GM18951 (cell line): ENCODE measurements at regions not wholly inside any gene's neighbourhood (a gene's known extent, or its start where the extent isn't known, plus 50 kb on each side); places are given as distances from the start of the nearest gene placed in this dataset.

Experiments used
- POLR2A ChIP-seq: IDR thresholded peaks from 4 replicates; pipeline ENCODE4 v1.6.1; 2011; ENCODE audit warnings: mild to moderate bottlenecking; ENCODE audit not compliant: insufficient read length, insufficient read depth; ENCODE audit errors: extremely low read depth
- in situ Hi-C: fragments of 300-500 bp; cut with MboI; formaldehyde crosslinking; loops from one replicate; pipeline ENCODE4 v1.12.0; 2022; ENCODE audit warnings: low sequenced_read_pairs, mixed read lengths, inconsistent platforms; ENCODE audit not compliant: unreplicated experiment

DNA sequence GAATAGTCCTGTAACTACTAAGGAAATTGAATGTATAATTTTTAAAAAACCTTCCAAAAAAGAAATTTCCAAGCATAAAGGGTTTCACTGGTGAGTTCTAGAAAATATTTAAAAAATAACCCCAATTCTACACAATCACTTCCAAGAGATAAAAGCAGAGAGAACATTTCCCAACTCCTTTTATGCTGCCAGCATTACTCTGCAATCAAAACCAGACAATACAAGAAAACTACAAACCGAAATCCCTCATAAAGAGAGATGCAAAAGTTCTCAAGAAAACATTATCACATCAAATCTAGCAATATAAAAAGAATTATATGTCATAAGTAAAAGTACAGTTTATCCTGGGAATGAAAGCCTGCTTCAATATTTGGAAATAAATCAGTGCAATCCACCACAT is 84.8 kb downstream of the OAT start:
- in situ Hi-C loops: no loop called here
- no peak for TF ChIP-seq POLR2A

GRCh38 chr10:124332426-124332825 is 86.3 kb downstream of the OAT start:
- no peak for TF ChIP-seq POLR2A
- in situ Hi-C loops: no loop called here

GRCh38 chr10:124329941-124330340 is 88.8 kb downstream of the OAT start:
- no peak for TF ChIP-seq POLR2A
- in situ Hi-C loops: no loop called here

DNA sequence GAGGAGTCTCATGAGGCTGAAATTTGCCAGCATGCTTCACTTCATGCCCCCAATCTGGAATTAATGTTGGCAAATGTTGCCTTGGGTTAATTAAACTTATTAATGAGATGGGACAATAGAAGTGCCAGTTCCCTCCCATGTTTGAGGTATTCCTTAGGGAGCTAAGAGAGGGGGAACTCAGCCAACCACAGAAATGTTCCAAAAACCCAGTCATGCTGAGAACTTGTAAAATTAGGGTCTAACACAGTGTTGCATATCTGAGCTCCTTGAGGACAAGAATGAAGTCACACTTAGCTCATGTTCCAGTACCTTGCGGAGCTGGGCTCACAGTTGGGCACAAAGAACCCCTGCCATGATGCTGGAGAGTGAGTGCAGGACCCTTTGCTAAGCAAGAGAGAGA is 89.4 kb downstream of the OAT start:
- in situ Hi-C loops: no loop called here
- no peak for TF ChIP-seq POLR2A

- no peak for TF ChIP-seq POLR2A
Observed at GRCh38 chr10:124328477-124329220, 90.1 kb downstream of the OAT start.

DNA sequence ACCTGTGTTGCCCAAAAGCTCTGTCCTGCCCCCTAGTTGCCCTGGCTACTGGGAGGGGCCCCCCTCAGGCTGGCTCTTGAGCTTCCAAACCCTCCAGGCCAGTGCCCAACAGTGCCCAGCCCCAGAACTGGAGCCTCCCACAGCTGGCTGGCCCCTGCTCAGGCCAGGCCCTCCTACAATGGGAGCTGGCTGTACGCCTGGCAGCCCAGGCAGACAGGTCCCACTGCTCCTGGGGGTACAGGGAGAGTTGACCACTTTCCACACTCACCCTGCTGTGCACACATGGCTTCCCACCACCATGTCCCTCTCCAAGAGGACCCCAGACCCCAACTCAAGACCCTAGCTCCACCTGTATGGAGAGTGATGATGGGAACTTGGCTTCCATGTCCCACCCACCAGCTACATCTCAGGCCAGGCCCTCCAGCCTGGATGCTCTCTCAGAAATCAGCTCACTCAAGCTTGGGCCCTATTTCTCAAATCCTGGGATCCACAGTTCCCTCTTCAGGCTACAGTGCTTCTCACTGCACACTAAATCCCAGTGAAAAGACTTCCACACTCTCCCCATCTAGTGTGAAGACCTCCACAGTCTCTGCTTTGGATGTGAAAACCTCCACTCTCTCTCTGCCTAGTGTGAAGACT is 92.6 kb downstream of the OAT start:
- in situ Hi-C loops: no loop called here
- no peak for TF ChIP-seq POLR2A

More at GRCh38 chr10:124328477-124329220, 90.1 kb downstream of the OAT start:
- in situ Hi-C loops: no loop called here

GRCh38 chr10:124325633-124325914 is 93.1 kb downstream of the OAT start:
- in situ Hi-C loops: no loop called here
- no peak for TF ChIP-seq POLR2A

- in situ Hi-C loops: no loop called here
- TF ChIP-seq POLR2A: no peak
Observed at GRCh38 chr10:124324856-124325632, 93.7 kb downstream of the OAT start.

- in situ Hi-C loops: no loop called here
Observed at GRCh38 chr10:124324451-124324850, 94.3 kb downstream of the OAT start.

GRCh38 chr10:124323806-124324205 is 94.9 kb downstream of the OAT start:
- no peak for TF ChIP-seq POLR2A
- in situ Hi-C loops: no loop called here

More at GRCh38 chr10:124324451-124324850, 94.3 kb downstream of the OAT start:
- no peak for TF ChIP-seq POLR2A

- in situ Hi-C loops: no loop called here
- TF ChIP-seq POLR2A: no peak
Observed at GRCh38 chr10:124323111-124323725, 95.5 kb downstream of the OAT start.

DNA sequence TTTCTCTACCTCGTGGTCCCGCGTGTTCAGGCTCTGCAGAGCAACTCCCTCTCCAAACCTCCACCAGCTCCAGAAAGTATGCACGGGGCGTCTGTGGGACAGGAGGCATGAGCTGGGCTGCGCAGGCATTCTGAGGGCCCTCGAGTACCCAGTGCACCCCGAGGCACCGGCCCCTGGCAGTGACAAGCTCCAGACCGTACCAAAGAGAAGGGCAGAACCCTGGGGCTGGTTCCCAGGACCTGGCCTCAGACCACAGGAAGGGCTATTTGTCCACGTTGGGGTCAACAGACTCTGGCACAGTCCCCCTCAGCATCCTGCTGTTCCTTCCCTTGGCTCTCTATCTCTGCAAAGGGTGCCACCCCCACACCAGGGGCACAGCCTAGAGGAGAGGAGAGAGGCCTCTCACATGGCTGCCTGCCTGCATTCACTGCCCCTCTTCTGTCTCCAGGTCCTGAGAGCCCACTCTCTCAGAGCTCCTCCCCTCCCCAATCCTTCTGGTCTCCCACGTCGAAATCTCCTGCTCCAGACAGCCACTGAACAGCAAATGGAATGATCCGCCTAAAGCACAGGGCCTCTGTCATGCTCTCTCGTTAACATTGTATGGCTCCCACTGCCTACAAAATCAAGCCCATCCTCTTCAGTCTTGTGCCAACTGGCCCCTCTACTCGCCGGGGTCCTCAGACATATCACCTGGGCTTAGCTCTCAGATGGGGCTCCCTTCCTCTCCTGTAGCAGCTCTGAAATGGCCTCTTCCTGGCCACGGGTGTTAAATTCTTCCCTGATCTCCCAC is 96.3 kb downstream of the OAT start:
- TF ChIP-seq POLR2A: no peak
- in situ Hi-C loops: no loop called here
